ENCODE measurements at regions not wholly inside any gene's neighbourhood (a gene's known extent, or its start where the extent isn't known, plus 50 kb on each side); places are given as distances from the start of the nearest gene placed in this dataset.

- TF ChIP-seq CTCF (conservative IDR thresholded peaks at IDR 0.05; ENCODE audit: low read length) (no peak), EZH2phosphoT487 (IDR thresholded peaks at IDR 0.05; ENCODE audit: borderline replicate concordance, low read depth, low read length) (no peak)
These were observed 166.3 kb upstream of the USP24 start for GRCh38 chr1:55381491-55381890.
